Ascending aorta (tissue), 2 donors: ENCODE measurements at regions not wholly inside any gene's neighbourhood (a gene's known extent, or its start where the extent isn't known, plus 50 kb on each side); places are given as distances from the start of the nearest gene placed in this dataset.
"Not testable (repeated sequence)": the region's sequence is repeated elsewhere in the genome, so short reads cannot be mapped to it uniquely, and the experiment has no call there.

Experiments used
- DNase-seq, 2 donors: peaks; one replicate each; pipeline ENCODE4 v3.0.0-alpha.2; 2019; ENCODE audit warnings: low spot score in 2 of 2
- H3K27ac ChIP-seq, 2 donors: fragments of 200-600 bp; sonication (generic); one replicate each; pipeline ENCODE4 v1.5.1; 2016 to 2017; ENCODE audit warnings: mild to moderate bottlenecking in 1 of 2
- H3K27me3 ChIP-seq: fragments of 200-600 bp; sonication (generic); one replicate; pipeline ENCODE4 v1.5.1; 2017
- H3K36me3 ChIP-seq, 2 donors: fragments of 200-600 bp; sonication (generic); one replicate each; pipeline ENCODE4 v1.5.1; 2016
- H3K4me1 ChIP-seq, 2 donors: fragments of 200-600 bp; sonication (generic); one replicate each; pipeline ENCODE4 v1.5.1; 2016 to 2017; ENCODE audit warnings: mild to moderate bottlenecking in 1 of 2
- H3K4me3 ChIP-seq, 2 donors: fragments of 200-600 bp; sonication (generic); one replicate each; pipeline ENCODE4 v1.5.1; 2016 to 2017; ENCODE audit warnings: mild to moderate bottlenecking in 1 of 2
- H3K9me3 ChIP-seq, 2 donors: fragments of 200-600 bp; sonication (generic); one replicate each; pipeline ENCODE4 v1.5.1; 2016
- intact Hi-C: fragments of 100-400 bp; cut with DNase I; formaldehyde crosslinking; loops from one replicate; pipeline ENCODE4 v1.15.1; 2023
- TF ChIP-seq, protein P1 (sequence below), 3 experiments: fragments of 200-600 bp in 2 of 3; fragments of 450-650 bp in 1 of 3; sonication (generic) in 2 of 3; IDR thresholded peaks; one replicate each; pipeline ENCODE4 v1.5.1; 2016 to 2019; ENCODE audit warnings: antibody characterized with exemption in 3 of 3, mild to moderate bottlenecking in 1 of 3, moderate library complexity in 1 of 3

DNA sequence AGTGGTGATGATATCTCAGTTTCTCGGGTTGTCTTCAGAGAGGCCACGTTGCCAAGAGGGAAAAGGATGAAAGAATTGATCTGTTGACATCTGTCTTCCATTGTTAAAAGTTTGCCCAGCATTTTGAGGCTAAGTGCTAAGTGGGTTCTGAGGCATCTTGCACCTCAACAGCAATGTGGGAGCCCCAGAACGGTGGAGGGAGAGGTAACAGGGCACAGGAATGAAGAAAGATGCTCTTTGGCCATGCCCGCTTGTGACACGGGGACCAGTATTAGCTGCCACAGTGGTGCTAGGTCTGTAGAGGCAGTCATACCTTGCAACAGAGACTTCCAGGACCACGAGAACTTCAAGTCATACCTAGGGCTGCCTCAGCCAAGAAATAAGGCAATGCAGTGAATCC lies 106.6 kb upstream of the NUPR2 start:
- H3K9me3 ChIP-seq = no peaks in the 10 kb centered on the region
- no peak overlapping the region for H3K4me3 ChIP-seq
- TF ChIP-seq, protein P1, sequence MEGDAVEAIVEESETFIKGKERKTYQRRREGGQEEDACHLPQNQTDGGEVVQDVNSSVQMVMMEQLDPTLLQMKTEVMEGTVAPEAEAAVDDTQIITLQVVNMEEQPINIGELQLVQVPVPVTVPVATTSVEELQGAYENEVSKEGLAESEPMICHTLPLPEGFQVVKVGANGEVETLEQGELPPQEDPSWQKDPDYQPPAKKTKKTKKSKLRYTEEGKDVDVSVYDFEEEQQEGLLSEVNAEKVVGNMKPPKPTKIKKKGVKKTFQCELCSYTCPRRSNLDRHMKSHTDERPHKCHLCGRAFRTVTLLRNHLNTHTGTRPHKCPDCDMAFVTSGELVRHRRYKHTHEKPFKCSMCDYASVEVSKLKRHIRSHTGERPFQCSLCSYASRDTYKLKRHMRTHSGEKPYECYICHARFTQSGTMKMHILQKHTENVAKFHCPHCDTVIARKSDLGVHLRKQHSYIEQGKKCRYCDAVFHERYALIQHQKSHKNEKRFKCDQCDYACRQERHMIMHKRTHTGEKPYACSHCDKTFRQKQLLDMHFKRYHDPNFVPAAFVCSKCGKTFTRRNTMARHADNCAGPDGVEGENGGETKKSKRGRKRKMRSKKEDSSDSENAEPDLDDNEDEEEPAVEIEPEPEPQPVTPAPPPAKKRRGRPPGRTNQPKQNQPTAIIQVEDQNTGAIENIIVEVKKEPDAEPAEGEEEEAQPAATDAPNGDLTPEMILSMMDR (IDR thresholded peaks at IDR 0.05) = no peak
- no peak for DNase-seq
- intact Hi-C loops = no loop called here
- H3K4me1 ChIP-seq = no peaks in the 10 kb centered on the region
- H3K27ac ChIP-seq = no peak overlapping the region
- no peaks in the 10 kb centered on the region for H3K27me3 ChIP-seq
- no peaks in the 10 kb centered on the region for H3K36me3 ChIP-seq

DNA sequence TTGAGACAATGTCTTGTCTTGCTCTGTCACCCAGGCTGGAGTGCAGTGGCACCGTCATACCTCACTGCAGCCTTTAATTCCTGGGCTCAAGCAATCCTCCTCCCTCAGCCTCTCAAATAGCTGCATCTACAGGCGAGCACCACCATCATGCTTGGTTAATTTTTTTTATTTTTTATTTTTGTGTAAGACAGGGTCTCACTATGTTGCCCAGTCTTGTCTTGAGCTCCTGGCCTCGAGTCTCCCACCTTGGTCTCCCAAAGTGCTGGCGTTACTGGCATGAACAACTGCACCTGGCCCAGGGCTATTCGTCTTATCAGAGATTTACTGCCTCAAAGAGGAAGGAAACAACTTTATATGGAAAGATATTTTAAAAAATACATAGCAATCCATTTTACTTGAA lies 102.8 kb upstream of the NUPR2 start:
- peaks cover 0 to 4% of the 10 kb centered on the region in 2 donors for H3K9me3 ChIP-seq

DNA sequence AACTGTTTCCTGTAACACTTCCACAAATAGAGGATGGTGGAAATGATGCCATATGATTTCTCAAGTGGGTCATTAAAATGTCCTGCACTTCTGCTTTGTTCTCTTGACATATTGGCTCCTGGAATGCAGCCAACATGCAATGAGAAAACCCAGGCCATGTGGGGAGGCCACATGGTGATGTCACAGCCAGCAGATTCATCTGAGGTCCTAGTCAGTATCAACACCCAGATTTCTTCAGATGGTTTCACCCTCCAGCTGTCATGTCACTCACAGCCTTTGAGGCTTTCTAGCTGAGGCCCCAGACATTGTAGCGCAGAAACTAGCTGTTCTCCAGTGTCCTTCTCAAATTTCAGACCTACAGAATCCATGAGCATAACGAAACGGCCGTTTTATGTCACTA lies 102.3 kb upstream of the NUPR2 start:
- TF ChIP-seq, protein P1 (IDR thresholded peaks at IDR 0.05) = no peak
- H3K27ac ChIP-seq = no peak overlapping the region
- H3K4me3 ChIP-seq = no peak overlapping the region
- intact Hi-C loops = no loop called here
- DNase-seq = no peak
- no peaks in the 10 kb centered on the region for H3K36me3 ChIP-seq
- H3K4me1 ChIP-seq = no peaks in the 10 kb centered on the region
- no peaks in the 10 kb centered on the region for H3K27me3 ChIP-seq
- peaks cover 0 to 4% of the 10 kb centered on the region in 2 donors for H3K9me3 ChIP-seq

More for the DNA sequence above, 102.8 kb upstream of the NUPR2 start:
- Histone ChIP-seq H3K4me1 (no peaks in the 10 kb centered on the region), H3K4me3 (no peak overlapping the region), H3K36me3 (no peaks in the 10 kb centered on the region), H3K27me3 (no peaks in the 10 kb centered on the region), H3K27ac (no peak overlapping the region)
- DNase-seq = no peak
- TF ChIP-seq, protein P1 (IDR thresholded peaks at IDR 0.05) = no peak
- intact Hi-C loops = no loop called here

DNA sequence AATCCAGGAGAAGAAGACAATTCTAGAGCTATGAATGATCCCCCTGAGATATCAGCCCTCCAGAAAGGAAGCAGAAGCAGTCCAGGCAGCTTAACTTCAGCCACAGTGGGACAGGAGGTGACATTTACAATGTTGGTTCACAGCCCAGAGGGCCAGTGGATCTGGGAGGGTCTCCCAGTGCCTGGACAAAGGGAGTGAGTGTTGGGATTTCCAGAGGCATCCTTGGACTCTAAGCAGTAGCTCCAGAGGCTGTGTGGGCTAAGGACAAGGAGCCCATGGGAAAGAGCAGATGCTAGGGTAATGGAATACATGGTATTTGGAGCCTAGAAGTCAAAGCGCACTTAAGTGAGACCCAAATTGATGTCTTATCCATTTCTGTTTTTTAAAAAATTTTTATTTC lies 97.4 kb upstream of the NUPR2 start:
- TF ChIP-seq, protein P1 (IDR thresholded peaks at IDR 0.05) = no peak
- Histone ChIP-seq H3K36me3 (no peaks in the 10 kb centered on the region), H3K4me3 (no peak overlapping the region), H3K4me1 (no peaks in the 10 kb centered on the region), H3K27me3 (no peaks in the 10 kb centered on the region), H3K9me3 (peaks cover 0 to 4% of the 10 kb centered on the region in 2 donors), H3K27ac (no peak overlapping the region)
- intact Hi-C loops = no loop called here
- DNase-seq = no peak

DNA sequence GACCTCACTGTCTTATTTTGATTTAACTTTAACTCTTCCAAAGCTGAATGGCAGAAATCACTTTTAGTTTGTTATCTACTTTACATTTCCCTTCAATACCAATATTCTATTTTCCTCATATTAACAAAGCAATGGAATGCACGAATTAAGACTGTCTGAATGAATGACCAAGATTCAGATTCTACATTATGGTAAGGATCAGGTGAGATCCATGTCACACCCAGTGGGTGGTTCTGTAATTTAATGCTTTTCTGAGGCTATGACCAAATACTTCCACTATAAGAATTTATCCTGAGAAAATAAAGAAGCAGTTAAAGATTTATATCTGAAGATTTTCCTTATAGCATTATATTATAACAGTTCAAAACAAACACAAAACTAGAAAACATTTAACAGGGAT lies 90.2 kb upstream of the NUPR2 start:
- Histone ChIP-seq H3K4me1 (no peaks in the 10 kb centered on the region), H3K27me3 (no peaks in the 10 kb centered on the region), H3K9me3 (no peaks in the 10 kb centered on the region), H3K36me3 (no peaks in the 10 kb centered on the region), H3K27ac (no peak overlapping the region), H3K4me3 (no peak overlapping the region)
- DNase-seq = no peak
- TF ChIP-seq, protein P1 (IDR thresholded peaks at IDR 0.05) = no peak
- intact Hi-C loops = no loop called here

DNA sequence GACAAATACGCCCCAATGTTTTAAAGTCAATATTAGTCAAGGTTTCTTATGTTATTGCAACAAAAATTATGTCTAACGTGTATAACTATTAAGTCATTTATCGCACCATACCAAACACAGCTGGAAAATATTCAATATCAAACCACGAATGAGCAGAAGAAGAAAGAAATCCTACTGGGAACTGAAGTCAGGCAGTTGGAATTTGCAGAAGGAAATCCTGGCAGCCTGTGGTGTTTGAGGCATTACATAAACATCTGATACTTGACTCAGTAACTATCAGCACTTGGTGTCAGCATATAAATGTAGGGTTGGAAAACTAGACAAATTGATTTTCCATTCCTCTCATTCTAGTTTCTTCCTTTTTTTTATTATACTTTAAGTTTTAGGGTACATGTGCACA lies 83.4 kb upstream of the NUPR2 start:
- intact Hi-C loops = no loop called here
- no peak for DNase-seq
- Histone ChIP-seq H3K4me1 (no peaks in the 10 kb centered on the region), H3K36me3 (no peaks in the 10 kb centered on the region), H3K27ac (no peak overlapping the region), H3K27me3 (no peaks in the 10 kb centered on the region), H3K4me3 (no peak overlapping the region), H3K9me3 (no peaks in the 10 kb centered on the region)
- TF ChIP-seq, protein P1 (IDR thresholded peaks at IDR 0.05) = no peak

DNA sequence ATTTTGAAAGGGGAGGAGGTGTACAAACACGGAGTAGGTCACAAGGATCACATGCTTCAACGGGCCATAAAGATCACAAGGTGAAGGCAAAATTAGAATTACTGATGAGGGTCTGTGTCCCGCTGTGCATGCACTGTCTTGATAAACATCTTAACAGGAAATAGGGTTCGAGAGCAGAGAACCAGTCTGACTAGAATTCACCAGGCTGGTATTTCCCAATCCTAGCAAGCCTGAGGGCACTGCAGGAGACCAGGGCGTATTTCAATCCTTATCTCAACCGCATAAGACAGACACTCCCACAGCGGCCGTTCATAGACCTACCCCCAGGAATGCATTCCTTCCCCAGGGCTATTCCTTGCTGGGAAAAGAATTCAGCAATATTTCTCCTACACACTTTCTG lies 80.0 kb upstream of the NUPR2 start:
- H3K9me3 ChIP-seq, H3K27me3 ChIP-seq, H3K27ac ChIP-seq, H3K4me3 ChIP-seq, H3K4me1 ChIP-seq, H3K36me3 ChIP-seq, DNase-seq, intact Hi-C loops: not testable (repeated sequence)
